ENCODE measurements at regions not wholly inside any gene's neighbourhood (a gene's known extent, or its start where the extent isn't known, plus 50 kb on each side); places are given as distances from the start of the nearest gene placed in this dataset.

- H3K23me2 ChIP-seq (ENCODE audit: low read depth, low read length): no peaks in the 10 kb centered on the region
- H4K91ac ChIP-seq (replicated peaks; ENCODE audit: insufficient read length, low read length): no peak overlapping the region
- no peak overlapping the region for H3K27ac ChIP-seq (ENCODE audit: low read depth, low read length)
- ChIA-PET CTCF (ENCODE audit: partially characterized antibody) (interaction anchor here (0.6 kb wide), 1 partner anchor 718 kb away, joined by 3 read pairs; no protein-coding TSS in a partner anchor), POLR2A (ENCODE audit: partially characterized antibody) (no interaction called here)
- no peak overlapping the region for H3K23ac ChIP-seq (ENCODE audit: insufficient read length)
- 86% methylated on average over 9 of the region's 9 CpGs; no CpG with 5 or more reads in 1 of the 2 experiments for WGBS, 2 experiments (ENCODE audit: extremely low coverage in 1 of 2, insufficient coverage in 1 of 2, insufficient read length in 1 of 2, insufficient replicate concordance in 2 of 2, low coverage in 1 of 2, low lambda C conversion rate in 2 of 2, missing lambda C conversion rate in 1 of 2)
- no peaks in the 10 kb centered on the region; a peak in 1 of 7 replicates for H3K4me1 ChIP-seq (replicated peaks in 1 of 4; ENCODE audit: control insufficient read depth in 3 of 4, insufficient read depth in 4 of 4, low read length in 3 of 4)
- H2BK5ac ChIP-seq (ENCODE audit: low read depth, low read length): no peak overlapping the region
- no peak overlapping the region for H3K18ac ChIP-seq (ENCODE audit: extremely low read depth, low read length)
- DNase-seq (ENCODE audit: low read depth in 1 of 2, low spot score in 2 of 2) (peak in 1 of 2 experiments; percentile 22), FAIRE-seq (no peak)
- H2BK15ac ChIP-seq (ENCODE audit: low read length): no peak overlapping the region
- no peak overlapping the region for H4K5ac ChIP-seq (ENCODE audit: insufficient read length, low read depth, low read length)
- no peak overlapping the region for H3K56ac ChIP-seq (replicated peaks; ENCODE audit: insufficient read length, low read depth, low read length)
- no peak overlapping the region for H2BK20ac ChIP-seq (ENCODE audit: low read length)
- no peak overlapping the region for H2AFZ ChIP-seq (ENCODE audit: low read length)
- no peak overlapping the region for H3K14ac ChIP-seq (ENCODE audit: insufficient read length)
- no peak overlapping the region for H3K4me3 ChIP-seq (ENCODE audit: extremely low read depth in 1 of 4, insufficient read depth in 2 of 4, low read depth in 3 of 4, low read length in 4 of 4)
- no peak overlapping the region for H3K9ac ChIP-seq (replicated peaks in 1 of 4; ENCODE audit: extremely low read depth in 1 of 4, low read depth in 3 of 4, low read length in 3 of 4)
- no peaks in the 10 kb centered on the region for H3K79me2 ChIP-seq (ENCODE audit: control insufficient read depth in 1 of 2, insufficient read depth in 2 of 2, low read length in 2 of 2)
- H3K4ac ChIP-seq (replicated peaks; ENCODE audit: insufficient read length, low read depth, low read length): no peak overlapping the region
- no peak overlapping the region for H2AK5ac ChIP-seq (ENCODE audit: low read depth, low read length)
- H3K4me2 ChIP-seq (ENCODE audit: insufficient read depth in 1 of 2, low read depth in 2 of 2, low read length in 2 of 2): no peak overlapping the region
- no peak overlapping the region for H2BK12ac ChIP-seq (ENCODE audit: low read depth, low read length)
- H3K27me3 ChIP-seq (replicated peaks in 1 of 4; ENCODE audit: control insufficient read depth in 3 of 4, extremely low read depth in 1 of 4, insufficient read depth in 3 of 4, low read length in 3 of 4): peaks cover 0 to under 1% (median 0%) of the 10 kb centered on the region in 4 experiments; a peak in 1 of 7 replicates
- H4K20me1 ChIP-seq (replicated peaks in 1 of 2; ENCODE audit: control insufficient read depth in 1 of 2, insufficient read depth in 2 of 2, low read length in 2 of 2): no peaks in the 10 kb centered on the region
- H3K36me3 ChIP-seq (ENCODE audit: control insufficient read depth in 2 of 4, insufficient read depth in 4 of 4, low read length in 3 of 4): no peaks in the 10 kb centered on the region
- H3K79me1 ChIP-seq (ENCODE audit: low read depth, low read length): no peaks in the 10 kb centered on the region
- peaks cover 3 to 26% of the 10 kb centered on the region in 2 experiments; a peak in 3 of 4 replicates for H3K9me3 ChIP-seq (ENCODE audit: insufficient read depth in 2 of 2, low read depth in 1 of 2, low read length in 1 of 2)
- H2BK120ac ChIP-seq (replicated peaks; ENCODE audit: low read depth, low read length): no peak overlapping the region
- H4K8ac ChIP-seq (ENCODE audit: extremely low read depth, insufficient read depth, low read length): no peak overlapping the region
- TF ChIP-seq E2F6 (IDR thresholded peaks at IDR 0.05) (no peak), POU5F1 (IDR thresholded peaks at IDR 0.05; ENCODE audit: low read depth, low read length) (no peak), MAFK (IDR thresholded peaks at IDR 0.05; ENCODE audit: low read depth, low read length) (no peak), KDM4A (IDR thresholded peaks at IDR 0.05; ENCODE audit: low read depth, low read length, severe bottlenecking) (no peak), ASH2L (IDR thresholded peaks at IDR 0.05; ENCODE audit: low read length) (no peak), POLR2A (IDR thresholded peaks at IDR 0.05; ENCODE audit: control extremely low read depth in 1 of 2, low read depth in 2 of 2, low read length in 2 of 2) (no peak), HDAC2 (IDR thresholded peaks at IDR 0.05; ENCODE audit: borderline replicate concordance in 1 of 2, low read depth in 2 of 2, low read length in 2 of 2) (no peak), CBX5 (IDR thresholded peaks at IDR 0.05; ENCODE audit: low read depth, low read length) (no peak)
Observed at GRCh38 chr17:21517538-21518293, 141.6 kb downstream of the KCNJ12 start.
